ENCODE measurements at regions not wholly inside any gene's neighbourhood (a gene's known extent, or its start where the extent isn't known, plus 50 kb on each side); places are given as distances from the start of the nearest gene placed in this dataset.
"Not testable (repeated sequence)": the region's sequence is repeated elsewhere in the genome, so short reads cannot be mapped to it uniquely, and the experiment has no call there.

- Mint-ChIP-seq H3K27me3 (no peaks in the 10 kb centered on the region), H3K4me1 (no peaks in the 10 kb centered on the region), H3K4me3 (no peak overlapping the region), H3K27ac (no peak overlapping the region), H3K36me3 (ENCODE audit: low read depth) (no peaks in the 10 kb centered on the region), H3K9me3 (ENCODE audit: low read depth) (peaks cover 4% of the 10 kb centered on the region)
- intact Hi-C loops (cut with DNase I, micrococcal nuclease): loop anchor here (2.0 to 10.0 kb wide), 2 partner anchors 239 to 241 kb away; no protein-coding TSS in a partner anchor
- ChIA-PET POLR2A (no interaction called here), CTCF (interaction anchor here (1.6 kb wide), 1 partner anchor 242 kb away, joined by 4 read pairs; no protein-coding TSS in a partner anchor)
- DNase-seq (no peak), ATAC-seq (no peak)
Observed at GRCh38 chr16:88195911-88196465, 186.8 kb upstream of the ZNF469 start.

- Mint-ChIP-seq H3K4me3 (no peak overlapping the region), H3K4me1 (no peaks in the 10 kb centered on the region), H3K36me3 (ENCODE audit: low read depth) (no peaks in the 10 kb centered on the region), H3K9me3 (ENCODE audit: low read depth) (peaks cover 4% of the 10 kb centered on the region), H3K27me3 (no peaks in the 10 kb centered on the region), H3K27ac (no peak overlapping the region)
- CTCF ChIA-PET: no interaction called here
- POLR2A ChIA-PET: no interaction called here
- no peak for ATAC-seq
- DNase-seq: no peak
- intact Hi-C loops (cut with DNase I, micrococcal nuclease): loop anchor here in 1 of 2 experiments (10.0 kb wide), 1 partner anchor 238 kb away; no protein-coding TSS in a partner anchor
Observed at GRCh38 chr16:88196471-88197400, 186.0 kb upstream of the ZNF469 start.

- CTCF ChIA-PET: no interaction called here
- no peak overlapping the region for H3K4me3 Mint-ChIP-seq
- intact Hi-C loops (cut with DNase I, micrococcal nuclease): loop anchor here in 1 of 2 experiments (10.0 kb wide), 1 partner anchor 237 kb away; no protein-coding TSS in a partner anchor
- no peaks in the 10 kb centered on the region for H3K36me3 Mint-ChIP-seq (ENCODE audit: low read depth)
- no peaks in the 10 kb centered on the region for H3K27me3 Mint-ChIP-seq
- ATAC-seq (no peak), DNase-seq (no peak)
- no peaks in the 10 kb centered on the region for H3K4me1 Mint-ChIP-seq
- POLR2A ChIA-PET: no interaction called here
- no peak overlapping the region for H3K27ac Mint-ChIP-seq
- peaks cover under 1% of the 10 kb centered on the region for H3K9me3 Mint-ChIP-seq (ENCODE audit: low read depth)
Observed at GRCh38 chr16:88197481-88198456, 185.0 kb upstream of the ZNF469 start.

GRCh38 chr16:88198457-88199295 is 184.1 kb upstream of the ZNF469 start:
- DNase-seq; H3K9me3 Mint-ChIP-seq (ENCODE audit: low read depth); H3K36me3 Mint-ChIP-seq (ENCODE audit: low read depth); H3K27ac Mint-ChIP-seq; CTCF ChIA-PET; H3K27me3 Mint-ChIP-seq; ATAC-seq; POLR2A ChIA-PET; H3K4me1 Mint-ChIP-seq; H3K4me3 Mint-ChIP-seq: not testable (repeated sequence)
- intact Hi-C loops (cut with DNase I, micrococcal nuclease): loop anchor here in 1 of 2 experiments (10.0 kb wide), 1 partner anchor 236 kb away; no protein-coding TSS in a partner anchor

GRCh38 chr16:88199296-88200153 is 183.2 kb upstream of the ZNF469 start:
- CTCF ChIA-PET; POLR2A ChIA-PET; ATAC-seq; H3K4me1 Mint-ChIP-seq; H3K36me3 Mint-ChIP-seq (ENCODE audit: low read depth); H3K27me3 Mint-ChIP-seq; DNase-seq; H3K27ac Mint-ChIP-seq; H3K9me3 Mint-ChIP-seq (ENCODE audit: low read depth); H3K4me3 Mint-ChIP-seq: not testable (repeated sequence)
- intact Hi-C loops (cut with DNase I, micrococcal nuclease): loop anchor here in 1 of 2 experiments (10.0 kb wide), 1 partner anchor 235 kb away; no protein-coding TSS in a partner anchor

GRCh38 chr16:88200154-88200895 is 182.4 kb upstream of the ZNF469 start:
- DNase-seq; H3K27me3 Mint-ChIP-seq; H3K4me1 Mint-ChIP-seq; H3K36me3 Mint-ChIP-seq (ENCODE audit: low read depth); intact Hi-C loops (cut with DNase I, micrococcal nuclease); H3K9me3 Mint-ChIP-seq (ENCODE audit: low read depth); H3K27ac Mint-ChIP-seq; POLR2A ChIA-PET; CTCF ChIA-PET; H3K4me3 Mint-ChIP-seq; ATAC-seq: not testable (repeated sequence)

GRCh38 chr16:88200896-88201185 is 181.9 kb upstream of the ZNF469 start:
- intact Hi-C loops (cut with DNase I, micrococcal nuclease): no loop called here
- Mint-ChIP-seq H3K4me3 (no peak overlapping the region), H3K36me3 (ENCODE audit: low read depth) (no peaks in the 10 kb centered on the region), H3K4me1 (no peaks in the 10 kb centered on the region), H3K27me3 (no peaks in the 10 kb centered on the region), H3K9me3 (ENCODE audit: low read depth) (no peaks in the 10 kb centered on the region), H3K27ac (no peak overlapping the region)
- no peak for DNase-seq
- CTCF ChIA-PET: no interaction called here
- POLR2A ChIA-PET: no interaction called here
- no peak for ATAC-seq

GRCh38 chr16:88201611-88202010 is 181.1 kb upstream of the ZNF469 start:
- ATAC-seq; H3K27ac Mint-ChIP-seq; H3K9me3 Mint-ChIP-seq (ENCODE audit: low read depth); H3K36me3 Mint-ChIP-seq (ENCODE audit: low read depth); H3K27me3 Mint-ChIP-seq; H3K4me1 Mint-ChIP-seq; DNase-seq; CTCF ChIA-PET; POLR2A ChIA-PET; intact Hi-C loops (cut with DNase I, micrococcal nuclease); H3K4me3 Mint-ChIP-seq: not testable (repeated sequence)

GRCh38 chr16:88202207-88202745 is 180.5 kb upstream of the ZNF469 start:
- Mint-ChIP-seq H3K9me3 (ENCODE audit: low read depth) (no peaks in the 10 kb centered on the region), H3K27ac (no peak overlapping the region), H3K4me3 (no peak overlapping the region), H3K27me3 (no peaks in the 10 kb centered on the region), H3K36me3 (ENCODE audit: low read depth) (no peaks in the 10 kb centered on the region), H3K4me1 (no peaks in the 10 kb centered on the region)
- ChIA-PET POLR2A (no interaction called here), CTCF (no interaction called here)
- ATAC-seq: no peak
- no peak for DNase-seq
- intact Hi-C loops (cut with DNase I, micrococcal nuclease): no loop called here

Data from activated CD4-positive, alpha-beta T cell treated with anti-CD3 and anti-CD28 coated beads for 36 hours (primary cell).